HCT116 (cell line): ENCODE measurements at regions not wholly inside any gene's neighbourhood (a gene's known extent, or its start where the extent isn't known, plus 50 kb on each side); places are given as distances from the start of the nearest gene placed in this dataset.

Source experiments
- ATAC-seq: fragments of 200-7000 bp; cut with Tn5 transposase; 2 replicates; pipeline ENCODE4 v1.9.1; 2020; ENCODE audit warnings: mild to moderate bottlenecking, moderate library complexity
- BruUV-seq: library from RNA; stranded (reverse); fragments of 400-500 nt; replicated peaks from 2 replicates; lab custom pipeline; 2021; lab: Mats Ljungman, UMichigan
- CTCF ChIA-PET: fragments of 300-600 bp; sonication (Branson Sonifier 250); formaldehyde crosslinking; loops from one replicate; lab custom pipeline; 2021; ENCODE audit warnings: antibody characterized with exemption; lab: Charles Lee
- POLR2A ChIA-PET: fragments of 300-600, 350-600 bp; sonication (Branson Sonifier 250); formaldehyde crosslinking; loops from one replicate; lab custom pipeline; 2021; ENCODE audit warnings: antibody characterized with exemption; lab: Charles Lee
- RAD21 ChIA-PET, 2 experiments: fragments of 300-600 bp; sonication (Branson Sonifier 250); formaldehyde crosslinking; loops; one replicate each; lab custom pipeline; 2023; ENCODE audit warnings: low total read pairs in 2 of 2; ENCODE audit not compliant: uncharacterized antibody in 2 of 2, unreplicated experiment in 2 of 2, low non-redundant PET in 1 of 2; lab: Charles Lee
- DNase-seq: peaks from one replicate; pipeline ENCODE4 v3.0.0-alpha.2; 2010; ENCODE audit warnings: low read depth, low spot score
- H2AFZ ChIP-seq: fragments of 200-600 bp; shearing (Covaris generic), sonication (generic); 2 replicates; pipeline ENCODE4 v1.6.1; 2017; ENCODE audit warnings: low read depth, mixed run types, mixed read lengths, antibody characterized with exemption, low read length; ENCODE audit not compliant: poor library complexity, severe bottlenecking
- H3K27ac ChIP-seq: 2 replicates; pipeline ENCODE4 v1.5.1; 2012; ENCODE audit warnings: low read depth, low read length
- H3K27me3 ChIP-seq: fragments of 200-600 bp; sonication (generic); 2 replicates; pipeline ENCODE4 v1.6.1; 2016; ENCODE audit warnings: mixed run types, low read length, mixed read lengths; ENCODE audit not compliant: insufficient read depth
- H3K36me3 ChIP-seq, 2 experiments: fragments of 200-500 bp in 1 of 2; fragments of 200-600 bp in 1 of 2; sonication (Bioruptor generic) in 1 of 2; sonication (generic) in 1 of 2; 2 replicates each; pipeline versions ENCODE4 v1.5.1 to v1.6.1; 2014 to 2016; ENCODE audit warnings: low read length in 2 of 2, inconsistent platforms in 1 of 2, mixed read lengths in 1 of 2, mixed run types in 1 of 2; ENCODE audit not compliant: insufficient read depth in 2 of 2, control insufficient read depth in 1 of 2
- H3K4me1 ChIP-seq, 2 experiments: fragments of 200-600 bp in 1 of 2; sonication (generic) in 1 of 2; 2 replicates each; pipeline versions ENCODE4 v1.5.1 to v1.6.1; 2012 to 2017; ENCODE audit warnings: low read length in 2 of 2, inconsistent platforms in 1 of 2, mild to moderate bottlenecking in 1 of 2, mixed read lengths in 1 of 2, mixed run types in 1 of 2, moderate library complexity in 1 of 2; ENCODE audit not compliant: insufficient read depth in 2 of 2, control insufficient read depth in 1 of 2
- H3K4me2 ChIP-seq: fragments of 200-600 bp; sonication (generic); 2 replicates; pipeline ENCODE4 v1.6.1; 2017; ENCODE audit warnings: mixed run types, low read length, mixed read lengths
- H3K4me3 ChIP-seq, 2 experiments: fragments of 200-600 bp in 1 of 2; sonication (generic) in 1 of 2; replicated peaks in 1 of 2; 2 replicates each; pipeline ENCODE4 v1.5.1; 2011 to 2016; ENCODE audit warnings: low read length in 2 of 2, control low read depth in 1 of 2, low read depth in 1 of 2, mild to moderate bottlenecking in 1 of 2, mixed read lengths in 1 of 2, mixed run types in 1 of 2
- H3K79me2 ChIP-seq: fragments of 200-600 bp; sonication (generic); 2 replicates; pipeline ENCODE4 v1.6.1; 2017; ENCODE audit warnings: mild to moderate bottlenecking, mixed run types, low read length, moderate library complexity, mixed read lengths; ENCODE audit not compliant: insufficient read depth
- H3K9ac ChIP-seq: fragments of 200-600 bp; sonication (generic); 2 replicates; pipeline ENCODE4 v1.6.1; 2016; ENCODE audit warnings: low read length, mixed read lengths
- H3K9me2 ChIP-seq: fragments of 200-600 bp; sonication (generic), shearing (Covaris generic); 2 replicates; pipeline ENCODE4 v1.6.1; 2017; ENCODE audit warnings: mixed run types, mild to moderate bottlenecking, moderate library complexity; ENCODE audit not compliant: insufficient read depth
- H3K9me3 ChIP-seq, 2 experiments: fragments of 200-500 bp in 1 of 2; fragments of 200-600 bp in 1 of 2; sonication (Bioruptor generic) in 1 of 2; sonication (generic) in 1 of 2; 2 replicates each; pipeline ENCODE4 v1.6.1; 2014 to 2017; ENCODE audit warnings: low read length in 2 of 2, mixed read lengths in 2 of 2, inconsistent platforms in 1 of 2, low read depth in 1 of 2, mild to moderate bottlenecking in 1 of 2, mixed run types in 1 of 2, moderate library complexity in 1 of 2; ENCODE audit not compliant: control insufficient read depth in 1 of 2, insufficient read depth in 1 of 2
- H4K20me1 ChIP-seq: fragments of 200-600 bp; sonication (generic), shearing (Covaris generic); 2 replicates; pipeline ENCODE4 v1.6.1; 2017; ENCODE audit warnings: mixed run types, mild to moderate bottlenecking, moderate library complexity; ENCODE audit not compliant: insufficient read depth
- ATF3 ChIP-seq: IDR thresholded peaks from 2 replicates; pipeline ENCODE4 v1.6.1; 2012
- CEBPB ChIP-seq: IDR thresholded peaks from 2 replicates; pipeline ENCODE4 v1.6.1; 2012; ENCODE audit warnings: low read depth
- CTCF ChIP-seq, 3 experiments: fragments of 200-600 bp in 1 of 3; sonication (generic) in 1 of 3; IDR thresholded peaks in 2 of 3; conservative IDR thresholded peaks in 1 of 3; 2 replicates each; pipeline ENCODE4 v1.5.1; 2012 to 2017; ENCODE audit warnings: low read depth in 2 of 3, low read length in 2 of 3, antibody characterized with exemption in 1 of 3, borderline replicate concordance in 1 of 3, control low read depth in 1 of 3, mild to moderate bottlenecking in 1 of 3, mixed read lengths in 1 of 3, mixed run types in 1 of 3, moderate library complexity in 1 of 3; ENCODE audit not compliant: insufficient read depth in 1 of 3
- EGR1 ChIP-seq: IDR thresholded peaks from 2 replicates; pipeline ENCODE4 v1.6.1; 2012; ENCODE audit warnings: low read depth
- ELF1 ChIP-seq: IDR thresholded peaks from 2 replicates; pipeline ENCODE4 v1.6.1; 2012; ENCODE audit warnings: low read depth, borderline replicate concordance
- EZH2 ChIP-seq: fragments of 200-600 bp; sonication (generic); IDR thresholded peaks from 2 replicates; pipeline ENCODE4 v1.6.1; 2017; ENCODE audit warnings: antibody characterized with exemption, mixed run types
- FOSL1 ChIP-seq: IDR thresholded peaks from 2 replicates; pipeline ENCODE4 v1.6.1; 2012; ENCODE audit warnings: low read depth
- POLR2AphosphoS5 ChIP-seq: IDR thresholded peaks from 2 replicates; pipeline ENCODE4 v1.6.1; 2011; ENCODE audit warnings: mild to moderate bottlenecking, low read depth, low read length, moderate library complexity
- RAD21 ChIP-seq: IDR thresholded peaks from 2 replicates; pipeline ENCODE4 v1.6.1; 2012; ENCODE audit warnings: low read depth, mild to moderate bottlenecking
- REST ChIP-seq: IDR thresholded peaks from 2 replicates; pipeline ENCODE4 v1.6.1; 2012; ENCODE audit warnings: low read depth
- SIN3A ChIP-seq: IDR thresholded peaks from 2 replicates; pipeline ENCODE4 v1.6.1; 2012; ENCODE audit warnings: low read depth
- SP1 ChIP-seq: IDR thresholded peaks from 2 replicates; pipeline ENCODE4 v1.6.1; 2012; ENCODE audit warnings: low read depth
- SRF ChIP-seq: IDR thresholded peaks from 2 replicates; pipeline ENCODE4 v1.6.1; 2012; ENCODE audit warnings: low read depth
- TCF7L2 ChIP-seq: IDR thresholded peaks from 2 replicates; pipeline ENCODE4 v1.7.0; 2011; ENCODE audit warnings: borderline replicate concordance, inconsistent platforms; ENCODE audit not compliant: insufficient read depth, insufficient read length; ENCODE audit errors: extremely low read depth
- YY1 ChIP-seq: IDR thresholded peaks from 2 replicates; pipeline ENCODE4 v1.6.1; 2011; ENCODE audit warnings: low read length, low read depth, moderate library complexity, mild to moderate bottlenecking; ENCODE audit not compliant: insufficient replicate concordance; ENCODE audit errors: extremely low read depth
- ZNF274 ChIP-seq: fragments of 200-500 bp; sonication (Bioruptor generic); IDR thresholded peaks from 2 replicates; pipeline ENCODE4 v1.6.1; 2014; ENCODE audit warnings: mild to moderate bottlenecking, low read depth, low read length, inconsistent platforms
- intact Hi-C: fragments of 100-400 bp; cut with micrococcal nuclease; formaldehyde crosslinking; loops from 2 replicates; pipeline ENCODE4 v1.10.0; 2022

GRCh38 chr14:89652352-89652751 lies 235.3 kb upstream of the FOXN3 start:
- ChIA-PET POLR2A (no interaction called here), CTCF (no interaction called here), RAD21 (no interaction called here)
- Histone ChIP-seq H3K27ac (no peak overlapping the region), H3K9ac (no peak overlapping the region), H2AFZ (no peak overlapping the region), H3K27me3 (no peaks in the 10 kb centered on the region), H3K4me3 (no peak overlapping the region), H3K36me3 (no peaks in the 10 kb centered on the region), H3K4me2 (no peak overlapping the region), H3K9me3 (no peaks in the 10 kb centered on the region; a peak in 1 of 4 replicates), H3K4me1 (no peaks in the 10 kb centered on the region), H3K9me2 (no peaks in the 10 kb centered on the region), H3K79me2 (no peaks in the 10 kb centered on the region), H4K20me1 (no peaks in the 10 kb centered on the region)
- DNase-seq (no peak), ATAC-seq (no peak)
- intact Hi-C loops = no loop called here
- no TSS peak for BruUV-seq
- TF ChIP-seq RAD21 = no peak
- TF ChIP-seq, all 23 proteins: peak for 0

GRCh38 chr14:89651805-89652204 lies 234.8 kb upstream of the FOXN3 start:
- H3K9me2 ChIP-seq = no peaks in the 10 kb centered on the region
- H3K79me2 ChIP-seq = no peaks in the 10 kb centered on the region
- H4K20me1 ChIP-seq = no peaks in the 10 kb centered on the region
- intact Hi-C loops = no loop called here
- no peak overlapping the region for H3K9ac ChIP-seq
- no peak for ATAC-seq
- POLR2A ChIA-PET = no interaction called here
- BruUV-seq = no TSS peak
- no peak overlapping the region for H3K27ac ChIP-seq
- no peak overlapping the region for H2AFZ ChIP-seq
- DNase-seq = no peak
- CTCF ChIA-PET = no interaction called here
- no peak overlapping the region for H3K4me3 ChIP-seq
- no peaks in the 10 kb centered on the region for H3K27me3 ChIP-seq
- H3K36me3 ChIP-seq = no peaks in the 10 kb centered on the region
- no peaks in the 10 kb centered on the region for H3K4me1 ChIP-seq
- H3K9me3 ChIP-seq = no peaks in the 10 kb centered on the region; a peak in 1 of 4 replicates
- no peak for TF ChIP-seq POLR2AphosphoS5
- no peak for TF ChIP-seq EZH2
- no peak for TF ChIP-seq SIN3A
- TF ChIP-seq SRF = no peak
- no peak for TF ChIP-seq FOSL1
- TF ChIP-seq EGR1 = no peak
- TF ChIP-seq ATF3 = no peak
- no peak for TF ChIP-seq CTCF (IDR thresholded peaks at IDR 0.05 in 2 of 3, conservative IDR thresholded peaks at IDR 0.05 in 1 of 3; ENCODE audit: borderline replicate concordance in 1 of 3, insufficient read depth in 1 of 3, low read depth in 2 of 3, low read length in 2 of 3)
- TF ChIP-seq TCF7L2 = no peak
- no peak for TF ChIP-seq REST
- no peak for TF ChIP-seq SP1
- TF ChIP-seq CEBPB = no peak
- TF ChIP-seq ELF1 = no peak
- no peak for TF ChIP-seq YY1
- TF ChIP-seq ZNF274 = no peak
- RAD21 ChIA-PET = no interaction called here
- H3K4me2 ChIP-seq = no peak overlapping the region
